ENCODE measurements at regions not wholly inside any gene's neighbourhood (a gene's known extent, or its start where the extent isn't known, plus 50 kb on each side); places are given as distances from the start of the nearest gene placed in this dataset.

GRCh38 chr3:31423482-31423881, 109.2 kb upstream of the STT3B start:
- no peaks in the 10 kb centered on the region for H3K9me3 ChIP-seq (ENCODE audit: control insufficient read depth, low read length, poor library complexity, severe bottlenecking)
- no peak overlapping the region for H3K4me3 Mint-ChIP-seq
- ATAC-seq = no peak
- DNase-seq = no peak
- no peaks in the 10 kb centered on the region for H3K27me3 Mint-ChIP-seq
- H3K27ac Mint-ChIP-seq = no peak overlapping the region
- H3K4me1 Mint-ChIP-seq = peaks cover 12% of the 10 kb centered on the region
- H3K36me3 Mint-ChIP-seq (ENCODE audit: low read depth) = no peaks in the 10 kb centered on the region

DNA sequence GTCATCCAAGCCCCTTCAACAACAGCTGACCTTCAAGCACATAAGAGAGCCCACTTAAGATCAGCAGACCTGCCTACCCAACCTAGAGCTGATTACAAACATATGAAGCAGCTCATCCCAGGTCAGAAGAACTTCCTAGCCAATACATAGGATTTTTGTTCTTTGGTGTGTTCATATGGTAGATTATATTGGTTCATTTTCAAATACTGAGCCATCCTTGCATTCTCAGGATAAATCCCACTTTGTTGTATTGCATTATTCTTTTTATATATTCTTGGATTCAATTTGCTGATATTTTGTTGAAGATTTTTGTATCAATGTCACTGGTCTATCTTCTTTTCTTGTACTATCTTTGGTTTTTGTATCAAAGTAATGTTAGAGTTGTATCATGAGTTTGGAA, 107.3 kb upstream of the STT3B start:
- no peak overlapping the region for H3K27ac Mint-ChIP-seq
- H3K4me1 Mint-ChIP-seq = peaks cover 12% of the 10 kb centered on the region
- DNase-seq (no peak), ATAC-seq (no peak)
- H3K9me3 ChIP-seq (ENCODE audit: control insufficient read depth, low read length, poor library complexity, severe bottlenecking) = no peaks in the 10 kb centered on the region
- H3K4me3 Mint-ChIP-seq = no peak overlapping the region
- no peaks in the 10 kb centered on the region for H3K36me3 Mint-ChIP-seq (ENCODE audit: low read depth)
- H3K27me3 Mint-ChIP-seq = no peaks in the 10 kb centered on the region

- peaks cover 3% of the 10 kb centered on the region for H3K4me1 Mint-ChIP-seq
- H3K9me3 ChIP-seq (ENCODE audit: control insufficient read depth, low read length, poor library complexity, severe bottlenecking) = no peaks in the 10 kb centered on the region
- no peak overlapping the region for H3K4me3 Mint-ChIP-seq
- no peak overlapping the region for H3K27ac Mint-ChIP-seq
- H3K36me3 Mint-ChIP-seq (ENCODE audit: low read depth) = no peaks in the 10 kb centered on the region
- DNase-seq = no peak
- ATAC-seq = no peak
- H3K27me3 Mint-ChIP-seq = no peaks in the 10 kb centered on the region
Measured at GRCh38 chr3:31427623-31428022, 105.1 kb upstream of the STT3B start.

DNA sequence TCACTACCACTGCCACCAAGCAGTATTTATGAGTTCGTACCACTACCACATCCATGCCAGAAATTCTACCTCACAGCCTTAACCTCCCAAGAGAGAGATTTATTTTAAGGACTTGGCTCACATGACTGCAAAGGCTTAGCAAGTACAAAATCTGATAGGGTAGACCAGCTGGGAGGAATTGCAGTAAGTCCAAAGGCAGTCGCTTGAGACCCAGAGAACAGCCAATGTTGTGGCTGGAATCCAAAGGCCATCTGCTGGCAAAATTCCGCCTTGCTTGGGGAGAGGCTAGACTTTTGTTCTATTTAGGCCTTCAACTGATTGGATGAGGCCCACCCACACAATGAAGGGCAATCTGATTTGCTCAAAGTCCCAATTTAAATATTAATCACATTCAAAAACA, 101.4 kb upstream of the STT3B start:
- Mint-ChIP-seq H3K4me1 (peaks cover 4% of the 10 kb centered on the region), H3K27ac (no peak overlapping the region), H3K36me3 (ENCODE audit: low read depth) (no peaks in the 10 kb centered on the region), H3K27me3 (no peaks in the 10 kb centered on the region), H3K4me3 (no peak overlapping the region)
- no peaks in the 10 kb centered on the region for H3K9me3 ChIP-seq (ENCODE audit: control insufficient read depth, low read length, poor library complexity, severe bottlenecking)
- no peak for DNase-seq
- no peak for ATAC-seq

DNA sequence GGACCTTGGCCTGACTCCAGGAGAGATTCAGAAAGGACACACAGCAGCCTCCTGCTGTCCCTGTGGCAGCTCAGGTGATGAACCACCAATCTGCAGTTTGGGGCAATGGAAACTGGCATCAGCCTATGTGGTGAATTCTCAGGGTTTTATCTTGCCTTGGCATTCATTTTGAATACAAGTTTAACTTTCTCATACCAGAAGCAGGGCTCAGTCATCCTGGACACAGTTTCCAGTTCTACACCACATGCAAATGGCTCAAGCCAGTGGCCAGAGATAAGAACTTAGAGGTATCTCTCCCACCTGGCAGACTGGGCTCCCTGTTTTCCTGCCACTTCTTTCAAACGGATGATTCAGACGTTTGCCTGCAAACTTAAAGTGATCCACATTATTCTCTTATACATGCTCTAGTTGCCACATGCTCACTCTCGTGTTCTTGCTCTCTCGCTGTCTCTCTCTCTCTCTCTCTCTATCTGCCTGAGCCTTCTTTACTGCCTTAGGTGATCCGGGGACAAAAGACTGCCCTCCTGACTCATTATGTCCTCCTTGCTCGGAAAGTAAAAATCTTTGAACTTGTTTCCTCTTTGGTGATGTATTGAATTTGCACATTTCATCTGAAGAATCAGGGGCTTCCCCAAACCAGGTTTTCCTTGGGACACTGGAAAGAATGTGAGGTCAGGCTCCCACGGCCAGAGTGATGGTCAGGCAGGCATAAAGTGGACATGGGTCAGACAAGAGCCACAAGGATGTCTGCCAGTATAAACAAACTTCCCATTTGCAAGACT, 99.6 kb upstream of the STT3B start:
- H3K9me3 ChIP-seq (ENCODE audit: control insufficient read depth, low read length, poor library complexity, severe bottlenecking) = peaks cover 4% of the 10 kb centered on the region
- peaks cover 4% of the 10 kb centered on the region for H3K4me1 Mint-ChIP-seq
- H3K27ac Mint-ChIP-seq = no peak overlapping the region
- ATAC-seq (no peak), DNase-seq (no peak)
- H3K4me3 Mint-ChIP-seq = no peak overlapping the region
- no peaks in the 10 kb centered on the region for H3K36me3 Mint-ChIP-seq (ENCODE audit: low read depth)
- H3K27me3 Mint-ChIP-seq = no peaks in the 10 kb centered on the region

- no peak for DNase-seq
- no peak for ATAC-seq
- Mint-ChIP-seq H3K4me1 (peaks cover 4% of the 10 kb centered on the region), H3K4me3 (no peak overlapping the region), H3K27me3 (no peaks in the 10 kb centered on the region), H3K27ac (no peak overlapping the region), H3K36me3 (ENCODE audit: low read depth) (no peaks in the 10 kb centered on the region)
- H3K9me3 ChIP-seq (ENCODE audit: control insufficient read depth, low read length, poor library complexity, severe bottlenecking) = peaks cover 4% of the 10 kb centered on the region
Measured at GRCh38 chr3:31433679-31433992, 99.1 kb upstream of the STT3B start.

DNA sequence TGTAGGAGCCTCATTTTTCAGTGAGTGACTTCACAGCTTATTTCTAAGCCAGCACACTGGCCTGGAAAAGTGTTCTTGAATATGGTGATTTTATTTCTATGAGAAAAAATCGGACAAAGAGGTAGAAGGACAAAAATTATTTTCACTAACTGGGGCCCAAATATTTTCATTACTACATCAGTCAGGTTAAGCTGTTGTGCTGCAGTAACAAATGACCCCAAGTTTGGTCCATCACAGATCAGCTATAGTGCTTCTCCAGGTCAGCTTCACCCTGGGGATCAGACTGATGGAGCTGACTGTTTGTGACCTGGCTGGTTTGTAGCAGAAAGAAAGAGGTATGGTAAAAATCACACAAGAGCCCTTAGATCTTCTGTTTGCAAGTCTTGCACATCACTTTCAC, 97.9 kb upstream of the STT3B start:
- H3K9me3 ChIP-seq (ENCODE audit: control insufficient read depth, low read length, poor library complexity, severe bottlenecking) = peaks cover 4% of the 10 kb centered on the region
- no peak for DNase-seq
- Mint-ChIP-seq H3K27me3 (no peaks in the 10 kb centered on the region), H3K4me1 (peaks cover 4% of the 10 kb centered on the region), H3K4me3 (no peak overlapping the region), H3K36me3 (ENCODE audit: low read depth) (no peaks in the 10 kb centered on the region), H3K27ac (no peak overlapping the region)
- no peak for ATAC-seq

GRCh38 chr3:31436830-31437229, 95.9 kb upstream of the STT3B start:
- DNase-seq (no peak), ATAC-seq (no peak)
- Mint-ChIP-seq H3K4me1 (peaks cover 4% of the 10 kb centered on the region), H3K27ac (no peak overlapping the region), H3K27me3 (no peaks in the 10 kb centered on the region), H3K36me3 (ENCODE audit: low read depth) (no peaks in the 10 kb centered on the region), H3K4me3 (no peak overlapping the region)
- peaks cover 4% of the 10 kb centered on the region for H3K9me3 ChIP-seq (ENCODE audit: control insufficient read depth, low read length, poor library complexity, severe bottlenecking)

DNA sequence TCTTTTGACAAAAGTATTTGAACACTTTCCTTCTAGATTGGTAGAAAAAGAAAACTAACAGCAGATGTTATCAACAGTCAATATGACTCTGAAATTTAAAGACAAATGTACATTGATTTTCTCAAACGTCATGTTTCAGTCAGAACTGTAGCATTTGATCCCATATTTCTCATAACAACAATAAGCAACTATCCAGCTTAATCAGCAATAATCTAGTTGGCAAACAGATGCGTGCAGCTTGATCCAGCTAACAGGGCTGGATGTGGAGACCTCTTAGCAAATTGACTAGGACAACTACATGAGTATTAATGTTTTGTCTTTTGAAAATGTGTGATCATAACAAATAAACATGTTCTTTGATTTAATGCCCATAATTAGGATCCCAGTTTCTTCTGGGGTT, 94.0 kb upstream of the STT3B start:
- Mint-ChIP-seq H3K4me3 (no peak overlapping the region), H3K36me3 (ENCODE audit: low read depth) (no peaks in the 10 kb centered on the region), H3K27me3 (no peaks in the 10 kb centered on the region), H3K27ac (no peak overlapping the region), H3K4me1 (peaks cover 6% of the 10 kb centered on the region)
- DNase-seq (no peak), ATAC-seq (no peak)
- H3K9me3 ChIP-seq (ENCODE audit: control insufficient read depth, low read length, poor library complexity, severe bottlenecking) = peaks cover 4% of the 10 kb centered on the region

GRCh38 chr3:31439890-31440750, 92.6 kb upstream of the STT3B start:
- DNase-seq (no peak), ATAC-seq (no peak)
- no peak overlapping the region for H3K4me3 Mint-ChIP-seq
- no peaks in the 10 kb centered on the region for H3K27me3 Mint-ChIP-seq
- no peaks in the 10 kb centered on the region for H3K36me3 Mint-ChIP-seq (ENCODE audit: low read depth)
- H3K4me1 Mint-ChIP-seq = peaks cover 9% of the 10 kb centered on the region
- peak overlapping the region; percentile 22 for H3K27ac Mint-ChIP-seq
- H3K9me3 ChIP-seq (ENCODE audit: control insufficient read depth, low read length, poor library complexity, severe bottlenecking) = peaks cover 4% of the 10 kb centered on the region

- no peaks in the 10 kb centered on the region for H3K36me3 Mint-ChIP-seq (ENCODE audit: low read depth)
- no peak overlapping the region for H3K27ac Mint-ChIP-seq
- no peaks in the 10 kb centered on the region for H3K27me3 Mint-ChIP-seq
- ATAC-seq (no peak), DNase-seq (no peak)
- H3K4me1 Mint-ChIP-seq = peaks cover 9% of the 10 kb centered on the region
- H3K9me3 ChIP-seq (ENCODE audit: control insufficient read depth, low read length, poor library complexity, severe bottlenecking) = peaks cover 4% of the 10 kb centered on the region
- no peak overlapping the region for H3K4me3 Mint-ChIP-seq
Measured at GRCh38 chr3:31440878-31441277, 91.8 kb upstream of the STT3B start.

DNA sequence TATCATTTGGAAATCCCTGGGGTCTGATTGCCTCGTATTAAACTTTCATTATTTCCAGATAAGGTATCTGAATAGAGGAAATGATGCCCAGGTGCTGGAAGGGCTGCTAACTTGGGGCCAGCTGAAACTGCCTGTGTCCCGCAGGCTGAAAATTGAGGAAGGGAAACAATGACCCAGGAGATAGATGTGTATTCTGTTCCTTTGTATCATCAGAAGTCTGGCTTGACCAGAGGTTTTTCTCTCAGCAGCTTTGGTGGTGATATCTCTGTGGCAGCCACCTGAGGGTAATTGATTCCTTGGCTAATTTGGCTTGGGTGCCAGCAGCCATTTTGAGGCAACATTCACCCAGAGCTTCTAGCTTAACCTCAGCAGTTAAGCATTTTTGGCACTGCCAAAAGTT, 90.0 kb upstream of the STT3B start:
- ATAC-seq (no peak), DNase-seq (no peak)
- no peaks in the 10 kb centered on the region for H3K9me3 ChIP-seq (ENCODE audit: control insufficient read depth, low read length, poor library complexity, severe bottlenecking)
- Mint-ChIP-seq H3K4me1 (peaks cover 9% of the 10 kb centered on the region), H3K4me3 (no peak overlapping the region), H3K27me3 (no peaks in the 10 kb centered on the region), H3K36me3 (ENCODE audit: low read depth) (no peaks in the 10 kb centered on the region), H3K27ac (no peak overlapping the region)

GRCh38 chr3:31444220-31445142, 88.2 kb upstream of the STT3B start:
- no peaks in the 10 kb centered on the region for H3K27me3 Mint-ChIP-seq
- DNase-seq = no peak
- H3K4me3 Mint-ChIP-seq = no peak overlapping the region
- no peak overlapping the region for H3K27ac Mint-ChIP-seq
- H3K9me3 ChIP-seq (ENCODE audit: control insufficient read depth, low read length, poor library complexity, severe bottlenecking) = no peaks in the 10 kb centered on the region
- H3K36me3 Mint-ChIP-seq (ENCODE audit: low read depth) = no peaks in the 10 kb centered on the region
- no peak for ATAC-seq
- peaks cover 18% of the 10 kb centered on the region for H3K4me1 Mint-ChIP-seq
